UCSD-AML1 (cell line): ENCODE measurements at regions not wholly inside any gene's neighbourhood (a gene's known extent, or its start where the extent isn't known, plus 50 kb on each side); places are given as distances from the start of the nearest gene placed in this dataset.
"Not testable (repeated sequence)": the region's sequence is repeated elsewhere in the genome, so short reads cannot be mapped to it uniquely, and the experiment has no call there.

Source experiments
- DNase-seq: peaks from one replicate; lab custom pipeline; 2025; ENCODE audit not compliant: unreplicated experiment; lab: John Stamatoyannopoulos, UW

- DNase-seq, result no peak
Observed at GRCh38 chr1:5734996-5735395, 257.2 kb downstream of the NPHP4 start.

- DNase-seq, result no peak
Observed at GRCh38 chr1:5734414-5734813, 257.8 kb downstream of the NPHP4 start.

- DNase-seq, result no peak
Observed at GRCh38 chr1:5733596-5733995, 258.6 kb downstream of the NPHP4 start.

GRCh38 chr1:5731110-5731423 is 261.2 kb downstream of the NPHP4 start:
- no peak for DNase-seq

GRCh38 chr1:5730272-5731109 is 261.7 kb downstream of the NPHP4 start:
- DNase-seq, result no peak

GRCh38 chr1:5729636-5730145 is 262.5 kb downstream of the NPHP4 start:
- DNase-seq, result no peak

- no peak for DNase-seq
Observed at GRCh38 chr1:5728663-5729355, 263.4 kb downstream of the NPHP4 start.

- DNase-seq, result no peak
Observed at GRCh38 chr1:5727871-5728643, 264.2 kb downstream of the NPHP4 start.

GRCh38 chr1:5727191-5727590 is 265.0 kb downstream of the NPHP4 start:
- no peak for DNase-seq

- not testable (repeated sequence) for DNase-seq
Observed at GRCh38 chr1:5726586-5727184, 265.5 kb downstream of the NPHP4 start.

- DNase-seq, result no peak
Observed at GRCh38 chr1:5725855-5726585, 266.2 kb downstream of the NPHP4 start.

GRCh38 chr1:5725406-5725805 is 266.8 kb downstream of the NPHP4 start:
- DNase-seq, result no peak

GRCh38 chr1:5724847-5725246 is 267.4 kb downstream of the NPHP4 start:
- no peak for DNase-seq

GRCh38 chr1:5722635-5723164 is 269.5 kb downstream of the NPHP4 start:
- no peak for DNase-seq

GRCh38 chr1:5721634-5722215 is 270.5 kb downstream of the NPHP4 start:
- DNase-seq, result no peak

GRCh38 chr1:5720936-5721335 is 271.3 kb downstream of the NPHP4 start:
- no peak for DNase-seq

- no peak for DNase-seq
Observed at GRCh38 chr1:5720484-5720883, 271.7 kb downstream of the NPHP4 start.

- no peak for DNase-seq
Observed at GRCh38 chr1:5720045-5720444, 272.2 kb downstream of the NPHP4 start.

GRCh38 chr1:5718831-5719632 is 273.2 kb downstream of the NPHP4 start:
- DNase-seq, result no peak
